IMR-90 (cell line): ENCODE measurements at regions not wholly inside any gene's neighbourhood (a gene's known extent, or its start where the extent isn't known, plus 50 kb on each side); places are given as distances from the start of the nearest gene placed in this dataset.

Experiments used
- ATAC-seq: fragments of 200-7000 bp; cut with Tn5 transposase; 2 replicates; pipeline ENCODE4 v1.9.1; 2020; ENCODE audit warnings: low read depth, mild to moderate bottlenecking, moderate library complexity
- BruUV-seq: library from RNA; stranded (reverse); fragments of 400-500 nt; replicated peaks from 2 replicates; lab custom pipeline; 2021; lab: Mats Ljungman, UMichigan
- CTCF ChIA-PET: fragments of 300-600 bp; formaldehyde crosslinking; extraction: SDS; loops from one replicate; lab custom pipeline; 2021; ENCODE audit warnings: antibody characterized with exemption; lab: Yijun Ruan, JAX
- POLR2A ChIA-PET: fragments of 300-600 bp; sonication (Branson Sonifier 250); formaldehyde crosslinking; loops from one replicate; lab custom pipeline; 2022; ENCODE audit warnings: antibody characterized with exemption; ENCODE audit not compliant: unreplicated experiment; lab: Charles Lee
- DNase-seq: peaks from one replicate; pipeline ENCODE4 v3.0.0; 2013
- H2AFZ ChIP-seq: replicated peaks from 2 replicates; pipeline ENCODE3; 2013; ENCODE audit warnings: low read length, mild to moderate bottlenecking; ENCODE audit not compliant: poor library complexity
- H2AK5ac ChIP-seq: 2 replicates; pipeline ENCODE4 v1.6.1; 2013; ENCODE audit warnings: low read depth, low read length, inconsistent platforms
- H2AK9ac ChIP-seq: replicated peaks from 2 replicates; pipeline ENCODE3; 2013; ENCODE audit warnings: mild to moderate bottlenecking, low read depth, low read length, moderate library complexity; ENCODE audit not compliant: poor library complexity
- H2BK120ac ChIP-seq: 2 replicates; pipeline ENCODE4 v1.6.1; 2013; ENCODE audit warnings: low read depth, low read length, inconsistent platforms
- H2BK15ac ChIP-seq: 3 replicates; pipeline ENCODE4 v1.6.1; 2013; ENCODE audit warnings: low read depth, low read length, inconsistent platforms
- H2BK20ac ChIP-seq: 2 replicates; pipeline ENCODE4 v1.6.1; 2013; ENCODE audit warnings: low read depth, mild to moderate bottlenecking, inconsistent platforms, low read length, moderate library complexity
- H2BK5ac ChIP-seq: 2 replicates; pipeline ENCODE4 v1.6.1; 2013; ENCODE audit warnings: mild to moderate bottlenecking, low read depth, low read length, inconsistent platforms; ENCODE audit not compliant: poor library complexity, severe bottlenecking
- H3K14ac ChIP-seq: replicated peaks from 2 replicates; pipeline ENCODE4 v1.6.1; 2013; ENCODE audit warnings: low read depth, low read length, inconsistent platforms
- H3K18ac ChIP-seq: 2 replicates; pipeline ENCODE4 v1.6.1; 2013; ENCODE audit warnings: low read depth, low read length, control low read depth
- H3K23ac ChIP-seq: 2 replicates; pipeline ENCODE4 v1.6.1; 2013; ENCODE audit warnings: low read depth, low read length, inconsistent platforms
- H3K27ac ChIP-seq: 2 replicates; pipeline ENCODE4 v1.5.1; 2013; ENCODE audit warnings: mild to moderate bottlenecking, control low read depth, low read length; ENCODE audit not compliant: insufficient read depth
- H3K27me3 ChIP-seq: 2 replicates; pipeline ENCODE4 v1.6.1; 2013; ENCODE audit warnings: low read length; ENCODE audit not compliant: control insufficient read depth, insufficient read depth
- H3K36me3 ChIP-seq: 2 replicates; pipeline ENCODE4 v1.6.1; 2013; ENCODE audit warnings: low read length, mixed read lengths; ENCODE audit not compliant: control insufficient read depth, insufficient read depth
- H3K4ac ChIP-seq: 2 replicates; pipeline ENCODE4 v1.6.1; 2013; ENCODE audit warnings: low read depth, low read length, inconsistent platforms
- H3K4me1 ChIP-seq: 2 replicates; pipeline ENCODE4 v1.6.1; 2013; ENCODE audit warnings: low read length, mixed read lengths; ENCODE audit not compliant: control insufficient read depth, insufficient read depth
- H3K4me2 ChIP-seq: 2 replicates; pipeline ENCODE4 v1.6.1; 2013; ENCODE audit warnings: low read depth, mild to moderate bottlenecking, control low read depth, low read length, moderate library complexity
- H3K4me3 ChIP-seq: 2 replicates; pipeline ENCODE4 v1.5.1; 2013; ENCODE audit warnings: low read depth, mild to moderate bottlenecking, control low read depth, low read length, moderate library complexity; ENCODE audit not compliant: insufficient read depth
- H3K56ac ChIP-seq: 2 replicates; pipeline ENCODE4 v1.6.1; 2013; ENCODE audit warnings: low read length, inconsistent platforms; ENCODE audit not compliant: insufficient read depth; ENCODE audit errors: extremely low read depth
- H3K79me1 ChIP-seq, 2 experiments: 2 replicates each; pipeline ENCODE4 v1.6.1; 2013; ENCODE audit warnings: low read length in 2 of 2, inconsistent platforms in 1 of 2, low read depth in 1 of 2
- H3K9ac ChIP-seq: 2 replicates; pipeline ENCODE4 v1.6.1; 2013; ENCODE audit warnings: low read depth, low read length, control low read depth
- H3K9me1 ChIP-seq: 2 replicates; pipeline ENCODE4 v1.6.1; 2013; ENCODE audit warnings: low read length, inconsistent platforms; ENCODE audit not compliant: insufficient read depth
- H3K9me3 ChIP-seq: 2 replicates; pipeline ENCODE4 v1.6.1; 2013; ENCODE audit warnings: low read length; ENCODE audit not compliant: control insufficient read depth, insufficient read depth
- H4K20me1 ChIP-seq: 2 replicates; pipeline ENCODE4 v1.6.1; 2013; ENCODE audit warnings: low read length, inconsistent platforms; ENCODE audit not compliant: insufficient read depth
- H4K5ac ChIP-seq: 2 replicates; pipeline ENCODE4 v1.6.1; 2013; ENCODE audit warnings: mild to moderate bottlenecking, low read depth, low read length, control low read depth
- H4K8ac ChIP-seq, 2 experiments: 2 replicates each; pipeline ENCODE4 v1.6.1; 2013; ENCODE audit warnings: low read depth in 2 of 2, low read length in 2 of 2, control low read depth in 1 of 2, inconsistent platforms in 1 of 2
- H4K91ac ChIP-seq: 2 replicates; pipeline ENCODE4 v1.6.1; 2013; ENCODE audit warnings: low read depth, low read length, inconsistent platforms; ENCODE audit not compliant: insufficient read depth
- BHLHE40 ChIP-seq: fragments of 150-350 bp; IDR thresholded peaks from 2 replicates; pipeline ENCODE4 v1.6.1; 2016; ENCODE audit warnings: mild to moderate bottlenecking, low read depth, low read length
- CEBPB ChIP-seq: IDR thresholded peaks from 2 replicates; pipeline ENCODE4 v1.6.1; 2012; ENCODE audit warnings: low read depth, low read length, improper control_type of control experiment
- CHD1 ChIP-seq: IDR thresholded peaks from 2 replicates; pipeline ENCODE4 v1.6.1; 2012; ENCODE audit warnings: low read depth, low read length, improper control_type of control experiment
- CTCF ChIP-seq: conservative IDR thresholded peaks from 2 replicates; pipeline ENCODE4 v1.5.1; 2012; ENCODE audit warnings: mild to moderate bottlenecking, low read depth, low read length, improper control_type of control experiment
- ELK1 ChIP-seq: fragments of 150-350 bp; IDR thresholded peaks from 2 replicates; pipeline ENCODE4 v1.6.1; 2016; ENCODE audit warnings: low read depth, mild to moderate bottlenecking, low read length, moderate library complexity, borderline replicate concordance
- FOS ChIP-seq: fragments of 150-350 bp; IDR thresholded peaks from 2 replicates; pipeline ENCODE4 v1.6.1; 2016; ENCODE audit warnings: low read depth, low read length
- MAFK ChIP-seq: IDR thresholded peaks from 2 replicates; pipeline ENCODE4 v1.6.1; 2012; ENCODE audit warnings: low read depth, low read length, improper control_type of control experiment
- MAZ ChIP-seq: IDR thresholded peaks from 2 replicates; pipeline ENCODE4 v1.6.1; 2012; ENCODE audit warnings: low read depth, mild to moderate bottlenecking, low read length, improper control_type of control experiment, moderate library complexity, borderline replicate concordance
- MXI1 ChIP-seq: IDR thresholded peaks from 2 replicates; pipeline ENCODE4 v1.6.1; 2012; ENCODE audit warnings: low read depth, mild to moderate bottlenecking, low read length, moderate library complexity, borderline replicate concordance
- NFE2L2 ChIP-seq: fragments of 150-350 bp; IDR thresholded peaks from 2 replicates; pipeline ENCODE4 v1.6.1; 2016; ENCODE audit warnings: low read depth, mild to moderate bottlenecking, low read length
- POLR2A ChIP-seq: IDR thresholded peaks from 2 replicates; pipeline ENCODE4 v1.6.1; 2012; ENCODE audit warnings: mild to moderate bottlenecking, low read depth, low read length
- RAD21 ChIP-seq: IDR thresholded peaks from 2 replicates; pipeline ENCODE4 v1.6.1; 2012; ENCODE audit warnings: low read length, improper control_type of control experiment
- RCOR1 ChIP-seq: IDR thresholded peaks from 2 replicates; pipeline ENCODE4 v1.6.1; 2012; ENCODE audit warnings: mild to moderate bottlenecking, low read length, improper control_type of control experiment; ENCODE audit not compliant: insufficient replicate concordance
- RFX5 ChIP-seq: IDR thresholded peaks from 2 replicates; pipeline ENCODE4 v1.8.0; 2012; ENCODE audit warnings: low read depth, mild to moderate bottlenecking, low read length, moderate library complexity
- SMC3 ChIP-seq: fragments of 150-350 bp; IDR thresholded peaks from 2 replicates; pipeline ENCODE4 v1.6.1; 2016; ENCODE audit warnings: low read depth, mild to moderate bottlenecking, antibody characterized with exemption, low read length, moderate library complexity
- WGBS, 2 experiments: methylation state at CpG; one replicate each; pipeline versions ENCODE4 v1.1.5 to v1.1.7; 2013; ENCODE audit warnings: missing lambda C conversion rate in 2 of 2; ENCODE audit not compliant: insufficient read length in 1 of 2; ENCODE audit errors: extremely low coverage in 2 of 2; 5-methylcytosine and 5-hydroxymethylcytosine counted together
- dilution Hi-C: fragments of 300-500 bp; cut with HindIII; formaldehyde crosslinking; loops from one replicate; pipeline ENCODE4 v1.14.3; 2018; ENCODE audit warnings: low sequenced_read_pairs; ENCODE audit not compliant: unreplicated experiment
- in situ Hi-C: fragments of 300-500 bp; cut with MboI; formaldehyde crosslinking; loops from 3 replicates; pipeline ENCODE4 v1.14.3; 2019; ENCODE audit warnings: low sequenced_read_pairs, inconsistent platforms, mixed read lengths
- intact Hi-C: fragments of 100-400 bp; cut with micrococcal nuclease; formaldehyde crosslinking; loops from 2 replicates; pipeline ENCODE4 v1.10.0; 2022
- TF ChIP-seq, protein P1 (sequence below): fragments of 150-350 bp; IDR thresholded peaks from 2 replicates; pipeline ENCODE4 v1.6.1; 2017; ENCODE audit warnings: mild to moderate bottlenecking, antibody characterized with exemption, low read length, low read depth

DNA sequence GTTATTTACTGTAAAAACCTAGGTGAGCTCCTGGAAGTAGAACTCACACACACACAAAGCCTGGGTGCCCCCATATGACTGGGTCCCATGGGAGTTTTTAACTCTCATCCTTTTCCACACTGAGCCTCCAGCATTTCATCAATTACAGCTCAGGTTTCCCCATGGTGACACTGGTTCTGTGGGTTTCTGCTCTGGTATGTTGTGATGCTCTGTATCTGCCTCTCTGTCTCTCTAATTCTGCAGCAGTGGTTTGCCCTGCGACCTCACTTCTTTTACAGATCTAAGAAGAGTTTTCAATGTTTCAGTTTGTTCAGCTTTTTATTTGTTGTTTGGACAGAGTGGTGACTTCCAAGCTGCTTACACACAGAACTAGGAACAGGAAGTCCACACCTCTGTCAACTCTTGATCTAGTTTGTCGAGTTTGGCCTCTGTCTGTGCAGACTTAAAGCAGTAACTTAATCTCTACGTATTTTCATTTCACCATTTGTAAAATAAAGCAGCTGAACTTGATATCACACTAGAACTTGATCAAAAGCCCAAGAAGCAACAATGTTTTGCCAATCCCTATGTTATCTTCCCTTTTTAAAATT, 554.3 kb downstream of the EPHA7 start:
- Histone ChIP-seq H2BK120ac (no peak overlapping the region), H4K91ac (no peak overlapping the region), H3K36me3 (no peaks in the 10 kb centered on the region), H2BK15ac (no peak overlapping the region), H3K4ac (no peak overlapping the region), H3K9ac (no peak overlapping the region), H2BK5ac (no peak overlapping the region), H3K27ac (no peak overlapping the region), H3K9me1 (no peaks in the 10 kb centered on the region), H3K56ac (no peak overlapping the region), H2BK20ac (no peak overlapping the region), H3K14ac (no peak overlapping the region), H3K4me1 (no peaks in the 10 kb centered on the region), H4K5ac (no peak overlapping the region), H2AFZ (no peak overlapping the region), H3K23ac (no peak overlapping the region), H3K79me1 (no peaks in the 10 kb centered on the region), H2AK5ac (no peak overlapping the region), H4K8ac (no peak overlapping the region), H3K9me3 (no peaks in the 10 kb centered on the region), H3K4me3 (no peak overlapping the region), H3K4me2 (no peak overlapping the region), H4K20me1 (no peaks in the 10 kb centered on the region), H3K18ac (no peak overlapping the region), H2AK9ac (no peak overlapping the region), H3K27me3 (no peaks in the 10 kb centered on the region)
- dilution Hi-C loops (no loop called here), in situ Hi-C loops (no loop called here), intact Hi-C loops (no loop called here)
- CTCF ChIA-PET, result no interaction called here
- WGBS, 2 experiments, result no CpG with 5 or more reads among the region's 3 CpGs
- no TSS peak for BruUV-seq
- no peak for ATAC-seq
- TF ChIP-seq CTCF (no peak), MAZ (no peak), SMC3 (no peak), CHD1 (no peak), ELK1 (no peak), POLR2A (no peak), NFE2L2 (no peak), MXI1 (no peak), FOS (no peak), RCOR1 (no peak), RFX5 (no peak), RAD21 (no peak), BHLHE40 (no peak), CEBPB (no peak), MAFK (no peak)
- TF ChIP-seq, protein P1, sequence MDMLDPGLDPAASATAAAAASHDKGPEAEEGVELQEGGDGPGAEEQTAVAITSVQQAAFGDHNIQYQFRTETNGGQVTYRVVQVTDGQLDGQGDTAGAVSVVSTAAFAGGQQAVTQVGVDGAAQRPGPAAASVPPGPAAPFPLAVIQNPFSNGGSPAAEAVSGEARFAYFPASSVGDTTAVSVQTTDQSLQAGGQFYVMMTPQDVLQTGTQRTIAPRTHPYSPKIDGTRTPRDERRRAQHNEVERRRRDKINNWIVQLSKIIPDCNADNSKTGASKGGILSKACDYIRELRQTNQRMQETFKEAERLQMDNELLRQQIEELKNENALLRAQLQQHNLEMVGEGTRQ, result no peak
- POLR2A ChIA-PET, result no interaction called here
- no peak for DNase-seq
